Stomach (tissue), 4 donors: ENCODE measurements at regions not wholly inside any gene's neighbourhood (a gene's known extent, or its start where the extent isn't known, plus 50 kb on each side); places are given as distances from the start of the nearest gene placed in this dataset.

Experiments
- CTCF ChIP-seq, 7 experiments: fragments of 450-650 bp in 4 of 7; fragments of 200-600 bp in 3 of 7; sonication (generic) in 3 of 7; IDR thresholded peaks; one replicate each; pipeline ENCODE4 v1.5.1; 2016 to 2019; ENCODE audit warnings: antibody characterized with exemption in 7 of 7, control low read depth in 2 of 7, mild to moderate bottlenecking in 1 of 7
- POLR2A ChIP-seq, 4 donors: fragments of 450-650 bp; IDR thresholded peaks; one replicate each; pipeline ENCODE4 v1.6.1; 2016; ENCODE audit warnings: antibody characterized with exemption in 4 of 4, control low read depth in 2 of 4, mild to moderate bottlenecking in 1 of 4, moderate library complexity in 1 of 4

- no peak for TF ChIP-seq CTCF (IDR thresholded peaks at IDR 0.05)
- TF ChIP-seq POLR2A (IDR thresholded peaks at IDR 0.05) = no peak
Measured at GRCh38 chr2:212926940-212927339, 224.5 kb downstream of the IKZF2 start.
